ENCODE measurements at regions not wholly inside any gene's neighbourhood (a gene's known extent, or its start where the extent isn't known, plus 50 kb on each side); places are given as distances from the start of the nearest gene placed in this dataset.
"Not testable (repeated sequence)": the region's sequence is repeated elsewhere in the genome, so short reads cannot be mapped to it uniquely, and the experiment has no call there.

DNA sequence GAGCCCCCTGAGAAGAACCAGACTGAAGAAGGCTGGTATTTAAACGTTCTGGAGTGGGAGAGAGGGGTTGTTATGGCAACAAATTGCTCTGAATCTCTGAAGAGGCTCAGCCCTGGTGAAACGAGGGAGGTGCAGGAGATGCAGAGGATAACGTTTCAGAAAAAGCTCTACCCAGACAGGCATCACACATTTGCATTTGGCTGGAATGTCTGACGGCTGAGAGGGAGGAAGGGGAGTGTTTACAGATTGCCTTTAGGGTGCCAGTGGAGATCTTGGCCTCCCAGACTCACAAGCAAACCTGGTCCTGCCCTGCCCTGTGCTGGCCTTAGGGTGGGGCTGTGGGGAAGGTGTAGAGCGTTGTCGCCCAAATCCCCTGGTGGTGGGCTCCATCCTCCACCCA lies 169.0 kb upstream of the AJAP1 start:
- no peak overlapping the region for H3K4me3 Mint-ChIP-seq
- ChIA-PET POLR2A (no interaction called here), CTCF (no interaction called here)
- H3K27me3 Mint-ChIP-seq = peaks cover 1% of the 10 kb centered on the region
- H3K4me1 Mint-ChIP-seq = no peaks in the 10 kb centered on the region
- no peaks in the 10 kb centered on the region for H3K36me3 Mint-ChIP-seq (ENCODE audit: low read depth)
- DNase-seq (no peak), ATAC-seq (no peak)
- no peaks in the 10 kb centered on the region for H3K9me3 Mint-ChIP-seq (ENCODE audit: low read depth)
- H3K27ac Mint-ChIP-seq = no peak overlapping the region
- intact Hi-C loops (cut with DNase I, micrococcal nuclease) = no loop called here

GRCh38 chr1:4485878-4486277 lies 168.5 kb upstream of the AJAP1 start:
- intact Hi-C loops (cut with DNase I, micrococcal nuclease) = no loop called here
- no peaks in the 10 kb centered on the region for H3K4me1 Mint-ChIP-seq
- ATAC-seq (no peak), DNase-seq (no peak)
- POLR2A ChIA-PET = no interaction called here
- no peaks in the 10 kb centered on the region for H3K36me3 Mint-ChIP-seq (ENCODE audit: low read depth)
- peaks cover 2% of the 10 kb centered on the region for H3K27me3 Mint-ChIP-seq
- no peak overlapping the region for H3K27ac Mint-ChIP-seq
- CTCF ChIA-PET = no interaction called here
- no peak overlapping the region for H3K4me3 Mint-ChIP-seq
- H3K9me3 Mint-ChIP-seq (ENCODE audit: low read depth) = peaks cover under 1% of the 10 kb centered on the region

GRCh38 chr1:4486408-4487120 lies 167.8 kb upstream of the AJAP1 start:
- ATAC-seq = no peak

GRCh38 chr1:4488018-4488417 lies 166.4 kb upstream of the AJAP1 start:
- H3K9me3 Mint-ChIP-seq (ENCODE audit: low read depth) = peaks cover 1% of the 10 kb centered on the region
- CTCF ChIA-PET = interaction anchor here (0.7 kb wide), 1 partner anchor 10 kb away, joined by 3 read pairs; no protein-coding TSS in a partner anchor
- H3K27me3 Mint-ChIP-seq = peaks cover 7% of the 10 kb centered on the region
- H3K36me3 Mint-ChIP-seq (ENCODE audit: low read depth) = no peaks in the 10 kb centered on the region
- intact Hi-C loops (cut with DNase I, micrococcal nuclease) = no loop called here
- ATAC-seq (no peak), DNase-seq (no peak)
- H3K27ac Mint-ChIP-seq = no peak overlapping the region
- no peak overlapping the region for H3K4me3 Mint-ChIP-seq
- no peaks in the 10 kb centered on the region for H3K4me1 Mint-ChIP-seq
- POLR2A ChIA-PET = no interaction called here

More at GRCh38 chr1:4486408-4487120, 167.8 kb upstream of the AJAP1 start:
- ChIA-PET POLR2A (no interaction called here), CTCF (no interaction called here)
- no peak for DNase-seq
- no peaks in the 10 kb centered on the region for H3K4me1 Mint-ChIP-seq
- no peak overlapping the region for H3K4me3 Mint-ChIP-seq
- intact Hi-C loops (cut with DNase I, micrococcal nuclease) = no loop called here
- H3K27me3 Mint-ChIP-seq = peaks cover 7% of the 10 kb centered on the region
- no peak overlapping the region for H3K27ac Mint-ChIP-seq
- H3K9me3 Mint-ChIP-seq (ENCODE audit: low read depth) = peaks cover 1% of the 10 kb centered on the region
- H3K36me3 Mint-ChIP-seq (ENCODE audit: low read depth) = no peaks in the 10 kb centered on the region

- Mint-ChIP-seq H3K27me3 (peaks cover 10% of the 10 kb centered on the region), H3K27ac (no peak overlapping the region), H3K36me3 (ENCODE audit: low read depth) (no peaks in the 10 kb centered on the region), H3K4me1 (no peaks in the 10 kb centered on the region), H3K9me3 (ENCODE audit: low read depth) (peaks cover 1% of the 10 kb centered on the region), H3K4me3 (no peak overlapping the region)
- intact Hi-C loops (cut with DNase I, micrococcal nuclease) = no loop called here
- POLR2A ChIA-PET = no interaction called here
- DNase-seq (no peak), ATAC-seq (no peak)
- CTCF ChIA-PET = no interaction called here
Measured at GRCh38 chr1:4489486-4489885, 164.9 kb upstream of the AJAP1 start.

- H3K9me3 Mint-ChIP-seq (ENCODE audit: low read depth); ATAC-seq; POLR2A ChIA-PET: not testable (repeated sequence)
Measured at GRCh38 chr1:4489992-4490391, 164.4 kb upstream of the AJAP1 start.

DNA sequence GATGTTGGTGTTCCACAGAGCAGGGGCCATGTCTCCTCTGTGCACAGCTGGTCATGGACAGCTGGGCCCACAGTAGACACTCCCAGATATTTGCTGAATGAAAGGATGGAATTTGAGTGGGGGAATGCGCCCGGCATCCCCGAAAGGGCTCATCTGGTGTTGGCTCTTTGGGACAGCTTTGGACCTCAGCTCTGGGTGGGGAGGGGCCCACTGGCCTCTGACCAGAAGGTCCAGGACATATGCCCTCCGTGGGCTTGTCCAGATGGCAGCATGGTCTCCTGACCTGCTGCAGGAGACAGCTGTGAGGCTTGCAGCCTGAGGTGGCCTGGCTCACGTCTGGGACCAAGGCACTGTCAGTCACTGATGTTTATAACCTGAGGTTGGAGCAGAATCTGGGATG lies 160.4 kb upstream of the AJAP1 start:
- ChIA-PET CTCF (no interaction called here), POLR2A (no interaction called here)
- Mint-ChIP-seq H3K36me3 (ENCODE audit: low read depth) (no peaks in the 10 kb centered on the region), H3K27ac (no peak overlapping the region), H3K27me3 (peaks cover 10% of the 10 kb centered on the region), H3K4me1 (no peaks in the 10 kb centered on the region), H3K4me3 (no peak overlapping the region), H3K9me3 (ENCODE audit: low read depth) (peaks cover 1% of the 10 kb centered on the region)
- intact Hi-C loops (cut with DNase I, micrococcal nuclease) = no loop called here
- no peak for DNase-seq
- no peak for ATAC-seq

More at GRCh38 chr1:4489992-4490391, 164.4 kb upstream of the AJAP1 start:
- intact Hi-C loops (cut with DNase I, micrococcal nuclease); H3K27ac Mint-ChIP-seq; H3K4me3 Mint-ChIP-seq; H3K36me3 Mint-ChIP-seq (ENCODE audit: low read depth); CTCF ChIA-PET; H3K4me1 Mint-ChIP-seq; DNase-seq: not testable (repeated sequence)
- peaks cover 10% of the 10 kb centered on the region for H3K27me3 Mint-ChIP-seq

DNA sequence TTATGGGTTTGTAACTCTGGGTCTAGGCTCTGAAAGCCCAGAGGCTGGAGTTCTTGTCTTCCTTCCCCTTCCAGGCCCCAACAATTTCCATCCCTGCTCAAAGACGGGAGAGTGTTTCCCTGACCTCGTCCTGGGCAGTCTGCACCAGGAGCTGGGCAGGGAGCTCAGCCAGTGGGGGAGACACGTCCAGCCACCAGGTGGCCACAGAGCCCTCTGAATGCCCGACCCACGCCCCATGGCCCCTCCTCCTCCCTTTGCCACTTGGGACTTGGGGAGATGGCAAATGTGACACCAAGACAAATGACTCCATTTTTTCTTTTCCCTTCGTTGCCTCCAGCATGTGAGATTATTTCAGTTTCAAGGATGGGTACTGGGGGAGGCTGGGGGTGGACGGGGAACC lies 159.9 kb upstream of the AJAP1 start:
- H3K27ac Mint-ChIP-seq = no peak overlapping the region
- ChIA-PET CTCF (interaction anchor here (0.5 kb wide), 1 partner anchor 637 kb away, joined by 3 read pairs; the partner anchor contains the start of genes CEP104 and DFFB), POLR2A (no interaction called here)
- peaks cover 1% of the 10 kb centered on the region for H3K9me3 Mint-ChIP-seq (ENCODE audit: low read depth)
- ATAC-seq = no peak
- no peaks in the 10 kb centered on the region for H3K36me3 Mint-ChIP-seq (ENCODE audit: low read depth)
- DNase-seq = no peak
- intact Hi-C loops (cut with DNase I, micrococcal nuclease) = no loop called here
- H3K27me3 Mint-ChIP-seq = peaks cover 10% of the 10 kb centered on the region
- no peaks in the 10 kb centered on the region for H3K4me1 Mint-ChIP-seq
- H3K4me3 Mint-ChIP-seq = no peak overlapping the region

- no peak overlapping the region for H3K4me3 Mint-ChIP-seq
- no peak for DNase-seq
- ChIA-PET POLR2A (no interaction called here), CTCF (no interaction called here)
- H3K4me1 Mint-ChIP-seq = no peaks in the 10 kb centered on the region
- H3K27ac Mint-ChIP-seq = no peak overlapping the region
- no peak for ATAC-seq
- no peaks in the 10 kb centered on the region for H3K36me3 Mint-ChIP-seq (ENCODE audit: low read depth)
- intact Hi-C loops (cut with DNase I, micrococcal nuclease) = no loop called here
- peaks cover 10% of the 10 kb centered on the region for H3K27me3 Mint-ChIP-seq
- H3K9me3 Mint-ChIP-seq (ENCODE audit: low read depth) = peaks cover 1% of the 10 kb centered on the region
Measured at GRCh38 chr1:4495809-4496208, 158.6 kb upstream of the AJAP1 start.

GRCh38 chr1:4500441-4500840 lies 154.0 kb upstream of the AJAP1 start:
- H3K9me3 Mint-ChIP-seq (ENCODE audit: low read depth) = no peaks in the 10 kb centered on the region

GRCh38 chr1:4506591-4506990 lies 147.8 kb upstream of the AJAP1 start:
- H3K27me3 Mint-ChIP-seq = peaks cover 8% of the 10 kb centered on the region
- ATAC-seq = no peak
- intact Hi-C loops (cut with DNase I, micrococcal nuclease) = no loop called here

More at GRCh38 chr1:4500441-4500840, 154.0 kb upstream of the AJAP1 start:
- Mint-ChIP-seq H3K27ac (no peak overlapping the region), H3K4me3 (no peak overlapping the region), H3K36me3 (ENCODE audit: low read depth) (no peaks in the 10 kb centered on the region), H3K27me3 (peaks cover 3% of the 10 kb centered on the region), H3K4me1 (no peaks in the 10 kb centered on the region)
- intact Hi-C loops (cut with DNase I, micrococcal nuclease) = no loop called here
- ATAC-seq = no peak
- no peak for DNase-seq
- CTCF ChIA-PET = no interaction called here
- POLR2A ChIA-PET = no interaction called here

GRCh38 chr1:4509206-4509605 lies 145.2 kb upstream of the AJAP1 start:
- Mint-ChIP-seq H3K27ac (no peak overlapping the region), H3K9me3 (ENCODE audit: low read depth) (no peaks in the 10 kb centered on the region), H3K27me3 (peaks cover 10% of the 10 kb centered on the region), H3K4me3 (no peak overlapping the region), H3K36me3 (ENCODE audit: low read depth) (no peaks in the 10 kb centered on the region), H3K4me1 (no peaks in the 10 kb centered on the region)
- DNase-seq (no peak), ATAC-seq (no peak)
- CTCF ChIA-PET = no interaction called here
- intact Hi-C loops (cut with DNase I, micrococcal nuclease) = no loop called here
- POLR2A ChIA-PET = no interaction called here

More at GRCh38 chr1:4506591-4506990, 147.8 kb upstream of the AJAP1 start:
- H3K4me3 Mint-ChIP-seq = no peak overlapping the region
- no peaks in the 10 kb centered on the region for H3K4me1 Mint-ChIP-seq
- H3K36me3 Mint-ChIP-seq (ENCODE audit: low read depth) = no peaks in the 10 kb centered on the region
- ChIA-PET POLR2A (no interaction called here), CTCF (no interaction called here)
- no peaks in the 10 kb centered on the region for H3K9me3 Mint-ChIP-seq (ENCODE audit: low read depth)
- DNase-seq = no peak
- no peak overlapping the region for H3K27ac Mint-ChIP-seq

All from activated CD4-positive, alpha-beta T cell treated with anti-CD3 and anti-CD28 coated beads for 36 hours (primary cell).